ENCODE measurements at regions not wholly inside any gene's neighbourhood (a gene's known extent, or its start where the extent isn't known, plus 50 kb on each side); places are given as distances from the start of the nearest gene placed in this dataset.

- TF ChIP-seq ARNT (IDR thresholded peaks at IDR 0.05), result no peak
- TF ChIP-seq ELF4 (IDR thresholded peaks at IDR 0.05), result no peak
- TF ChIP-seq BHLHE40 (IDR thresholded peaks at IDR 0.05; ENCODE audit: borderline replicate concordance), result no peak
- TF ChIP-seq NFRKB (IDR thresholded peaks at IDR 0.05), result no peak
- TF ChIP-seq SUZ12 (IDR thresholded peaks at IDR 0.05), result no peak
- no peak for TF ChIP-seq TARDBP (IDR thresholded peaks at IDR 0.05)
- no peak for TF ChIP-seq L3MBTL2 (conservative IDR thresholded peaks at IDR 0.05)
- no peak for TF ChIP-seq LEF1 (IDR thresholded peaks at IDR 0.05; ENCODE audit: borderline replicate concordance)
- TF ChIP-seq HDGF (IDR thresholded peaks at IDR 0.05; ENCODE audit: borderline replicate concordance), result no peak
- TF ChIP-seq FOXK2 (IDR thresholded peaks at IDR 0.05), result no peak
- no peak for TF ChIP-seq FOXA1 (IDR thresholded peaks at IDR 0.05)
- no peak for TF ChIP-seq SP1 (IDR thresholded peaks at IDR 0.05)
- TF ChIP-seq FOXM1 (IDR thresholded peaks at IDR 0.05; ENCODE audit: borderline replicate concordance), result no peak
- ChIA-PET CTCF (interaction anchor here (0.7 to 1.9 kb wide), 3 partner anchors 47 to 134 kb away, joined by 3 to 6 read pairs (median 4); no protein-coding TSS in a partner anchor), POLR2A (no interaction called here)
- DNase-seq (ENCODE audit: extremely low spot score), result no peak
Observed at GRCh38 chr17:79322211-79323123, 247.8 kb downstream of the ENGASE start.

- ChIA-PET CTCF (no interaction called here), POLR2A (no interaction called here)
- TF ChIP-seq LEF1 (IDR thresholded peaks at IDR 0.05; ENCODE audit: borderline replicate concordance) (no peak), ARNT (IDR thresholded peaks at IDR 0.05) (no peak), FOXK2 (IDR thresholded peaks at IDR 0.05) (no peak), BHLHE40 (IDR thresholded peaks at IDR 0.05; ENCODE audit: borderline replicate concordance) (no peak)
- no peak for DNase-seq (ENCODE audit: extremely low spot score)
Observed at GRCh38 chr17:79320331-79320730, 245.7 kb downstream of the ENGASE start.

GRCh38 chr17:79317916-79318315, 243.3 kb downstream of the ENGASE start:
- ChIA-PET POLR2A (no interaction called here), CTCF (no interaction called here)
- no peak for TF ChIP-seq ARNT (IDR thresholded peaks at IDR 0.05)
- no peak for TF ChIP-seq HDGF (IDR thresholded peaks at IDR 0.05; ENCODE audit: borderline replicate concordance)
- no peak for TF ChIP-seq PKNOX1 (IDR thresholded peaks at IDR 0.05)
- TF ChIP-seq FOXA1 (IDR thresholded peaks at IDR 0.05), result no peak
- TF ChIP-seq BHLHE40 (IDR thresholded peaks at IDR 0.05; ENCODE audit: borderline replicate concordance), result no peak
- no peak for TF ChIP-seq FOXK2 (IDR thresholded peaks at IDR 0.05)
- no peak for TF ChIP-seq ELF4 (IDR thresholded peaks at IDR 0.05)
- TF ChIP-seq ZNF384 (IDR thresholded peaks at IDR 0.05), result no peak
- no peak for TF ChIP-seq L3MBTL2 (conservative IDR thresholded peaks at IDR 0.05)
- no peak for TF ChIP-seq FOXM1 (IDR thresholded peaks at IDR 0.05; ENCODE audit: borderline replicate concordance)
- TF ChIP-seq TARDBP (IDR thresholded peaks at IDR 0.05), result no peak
- TF ChIP-seq SP1 (IDR thresholded peaks at IDR 0.05), result no peak
- no peak for TF ChIP-seq SUZ12 (IDR thresholded peaks at IDR 0.05)
- no peak for TF ChIP-seq CTBP1 (IDR thresholded peaks at IDR 0.05; ENCODE audit: borderline replicate concordance)
- no peak for TF ChIP-seq LEF1 (IDR thresholded peaks at IDR 0.05; ENCODE audit: borderline replicate concordance)
- TF ChIP-seq NFRKB (IDR thresholded peaks at IDR 0.05), result no peak
- DNase-seq (ENCODE audit: extremely low spot score), result no peak

GRCh38 chr17:79316805-79317204, 242.2 kb downstream of the ENGASE start:
- POLR2A ChIA-PET, result no interaction called here
- no peak for DNase-seq (ENCODE audit: extremely low spot score)
- no peak for TF ChIP-seq ZNF384 (IDR thresholded peaks at IDR 0.05)
- no peak for TF ChIP-seq ELF4 (IDR thresholded peaks at IDR 0.05)
- TF ChIP-seq FOXM1 (IDR thresholded peaks at IDR 0.05; ENCODE audit: borderline replicate concordance), result no peak
- no peak for TF ChIP-seq FOXA1 (IDR thresholded peaks at IDR 0.05)
- no peak for TF ChIP-seq FOXK2 (IDR thresholded peaks at IDR 0.05)
- no peak for TF ChIP-seq SP1 (IDR thresholded peaks at IDR 0.05)
- TF ChIP-seq L3MBTL2 (conservative IDR thresholded peaks at IDR 0.05), result no peak
- no peak for TF ChIP-seq PKNOX1 (IDR thresholded peaks at IDR 0.05)
- CTCF ChIA-PET, result no interaction called here

GRCh38 chr17:79315358-79316105, 240.9 kb downstream of the ENGASE start:
- DNase-seq (ENCODE audit: extremely low spot score), result no peak
- POLR2A ChIA-PET, result no interaction called here
- TF ChIP-seq FOXA1 (IDR thresholded peaks at IDR 0.05) (no peak), FOXM1 (IDR thresholded peaks at IDR 0.05; ENCODE audit: borderline replicate concordance) (no peak), ARNT (IDR thresholded peaks at IDR 0.05) (no peak)

GRCh38 chr17:79314617-79315357, 240.2 kb downstream of the ENGASE start:
- ChIA-PET CTCF (no interaction called here), POLR2A (no interaction called here)
- no peak for DNase-seq (ENCODE audit: extremely low spot score)
- no peak for TF ChIP-seq FOXM1 (IDR thresholded peaks at IDR 0.05; ENCODE audit: borderline replicate concordance)

More at GRCh38 chr17:79315358-79316105, 240.9 kb downstream of the ENGASE start:
- CTCF ChIA-PET, result no interaction called here
